SK-N-SH (cell line): ENCODE measurements at regions not wholly inside any gene's neighbourhood (a gene's known extent, or its start where the extent isn't known, plus 50 kb on each side); places are given as distances from the start of the nearest gene placed in this dataset.

Experiments
- EP300 ChIP-seq, 2 experiments: IDR thresholded peaks; 2 replicates each; pipeline versions ENCODE4 v1.4.0 to v1.6.1; 2012; ENCODE audit warnings: borderline replicate concordance in 1 of 2, low read depth in 1 of 2, low read length in 1 of 2
- EZH2phosphoT487 ChIP-seq: fragments of 200-600 bp; sonication (generic); IDR thresholded peaks from 2 replicates; pipeline ENCODE4 v1.6.1; 2017; ENCODE audit warnings: low read depth, mixed run types, mild to moderate bottlenecking, antibody characterized with exemption, moderate library complexity, borderline replicate concordance
- FOXM1 ChIP-seq: IDR thresholded peaks from 2 replicates; pipeline ENCODE4 v1.4.0; 2012; ENCODE audit warnings: low read depth, mild to moderate bottlenecking
- MXI1 ChIP-seq: IDR thresholded peaks from 2 replicates; pipeline ENCODE4 v1.6.1; 2012; ENCODE audit warnings: mild to moderate bottlenecking, low read depth, low read length, improper control_type of control experiment
- NRF1 ChIP-seq: IDR thresholded peaks from 2 replicates; pipeline ENCODE4 v1.6.1; 2012; ENCODE audit warnings: low read depth, mild to moderate bottlenecking, low read length
- SMC3 ChIP-seq: IDR thresholded peaks from 2 replicates; pipeline ENCODE4 v1.6.1; 2012; ENCODE audit warnings: low read depth, low read length, improper control_type of control experiment
- TEAD4 ChIP-seq: IDR thresholded peaks from 2 replicates; pipeline ENCODE4 v1.4.0; 2012; ENCODE audit warnings: mild to moderate bottlenecking, borderline replicate concordance; ENCODE audit not compliant: insufficient read depth
- YY1 ChIP-seq: IDR thresholded peaks from 2 replicates; pipeline ENCODE4 v1.4.0; 2012; ENCODE audit warnings: low read depth, mild to moderate bottlenecking
- TF ChIP-seq, protein P1 (sequence below): fragments of 200-600 bp; sonication (generic); IDR thresholded peaks from 2 replicates; pipeline ENCODE4 v1.6.1; 2017; ENCODE audit warnings: antibody characterized with exemption, mild to moderate bottlenecking, moderate library complexity
- TF ChIP-seq, protein P2 (sequence below): IDR thresholded peaks from 2 replicates; pipeline ENCODE4 v1.4.0; 2012; ENCODE audit warnings: low read depth
- TF ChIP-seq, protein P3 (sequence below): IDR thresholded peaks from 2 replicates; pipeline ENCODE4 v1.6.1; 2012; ENCODE audit warnings: mild to moderate bottlenecking, low read depth, low read length, moderate library complexity

DNA sequence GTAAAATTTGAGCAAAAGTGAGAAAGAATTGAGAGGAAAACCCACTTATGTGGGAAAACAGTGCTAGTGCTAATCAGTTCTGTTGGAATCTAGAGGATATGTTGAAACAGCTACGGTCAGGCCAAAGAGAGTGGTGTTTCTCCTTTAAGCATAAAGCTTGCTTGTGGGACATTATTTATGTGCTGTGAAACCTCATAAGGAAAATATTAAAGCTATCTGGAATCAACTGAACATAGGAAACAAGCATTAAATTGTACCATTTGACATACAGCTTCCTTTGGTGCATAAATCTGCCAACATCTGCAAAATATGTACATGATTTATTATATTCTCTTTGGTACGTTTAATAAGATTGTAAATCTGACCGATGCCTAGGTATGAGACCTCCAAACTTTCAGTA is 182.5 kb upstream of the PDE10A start:
- TF ChIP-seq, protein P1, sequence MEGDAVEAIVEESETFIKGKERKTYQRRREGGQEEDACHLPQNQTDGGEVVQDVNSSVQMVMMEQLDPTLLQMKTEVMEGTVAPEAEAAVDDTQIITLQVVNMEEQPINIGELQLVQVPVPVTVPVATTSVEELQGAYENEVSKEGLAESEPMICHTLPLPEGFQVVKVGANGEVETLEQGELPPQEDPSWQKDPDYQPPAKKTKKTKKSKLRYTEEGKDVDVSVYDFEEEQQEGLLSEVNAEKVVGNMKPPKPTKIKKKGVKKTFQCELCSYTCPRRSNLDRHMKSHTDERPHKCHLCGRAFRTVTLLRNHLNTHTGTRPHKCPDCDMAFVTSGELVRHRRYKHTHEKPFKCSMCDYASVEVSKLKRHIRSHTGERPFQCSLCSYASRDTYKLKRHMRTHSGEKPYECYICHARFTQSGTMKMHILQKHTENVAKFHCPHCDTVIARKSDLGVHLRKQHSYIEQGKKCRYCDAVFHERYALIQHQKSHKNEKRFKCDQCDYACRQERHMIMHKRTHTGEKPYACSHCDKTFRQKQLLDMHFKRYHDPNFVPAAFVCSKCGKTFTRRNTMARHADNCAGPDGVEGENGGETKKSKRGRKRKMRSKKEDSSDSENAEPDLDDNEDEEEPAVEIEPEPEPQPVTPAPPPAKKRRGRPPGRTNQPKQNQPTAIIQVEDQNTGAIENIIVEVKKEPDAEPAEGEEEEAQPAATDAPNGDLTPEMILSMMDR, result no peak
- TF ChIP-seq EP300 (IDR thresholded peaks at IDR 0.05; ENCODE audit: borderline replicate concordance in 1 of 2, low read depth in 1 of 2, low read length in 1 of 2), result no peak
- no peak for TF ChIP-seq FOXM1
- no peak for TF ChIP-seq SMC3
- TF ChIP-seq, protein P2, sequence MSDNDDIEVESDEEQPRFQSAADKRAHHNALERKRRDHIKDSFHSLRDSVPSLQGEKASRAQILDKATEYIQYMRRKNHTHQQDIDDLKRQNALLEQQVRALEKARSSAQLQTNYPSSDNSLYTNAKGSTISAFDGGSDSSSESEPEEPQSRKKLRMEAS, result no peak
- TF ChIP-seq, protein P3, sequence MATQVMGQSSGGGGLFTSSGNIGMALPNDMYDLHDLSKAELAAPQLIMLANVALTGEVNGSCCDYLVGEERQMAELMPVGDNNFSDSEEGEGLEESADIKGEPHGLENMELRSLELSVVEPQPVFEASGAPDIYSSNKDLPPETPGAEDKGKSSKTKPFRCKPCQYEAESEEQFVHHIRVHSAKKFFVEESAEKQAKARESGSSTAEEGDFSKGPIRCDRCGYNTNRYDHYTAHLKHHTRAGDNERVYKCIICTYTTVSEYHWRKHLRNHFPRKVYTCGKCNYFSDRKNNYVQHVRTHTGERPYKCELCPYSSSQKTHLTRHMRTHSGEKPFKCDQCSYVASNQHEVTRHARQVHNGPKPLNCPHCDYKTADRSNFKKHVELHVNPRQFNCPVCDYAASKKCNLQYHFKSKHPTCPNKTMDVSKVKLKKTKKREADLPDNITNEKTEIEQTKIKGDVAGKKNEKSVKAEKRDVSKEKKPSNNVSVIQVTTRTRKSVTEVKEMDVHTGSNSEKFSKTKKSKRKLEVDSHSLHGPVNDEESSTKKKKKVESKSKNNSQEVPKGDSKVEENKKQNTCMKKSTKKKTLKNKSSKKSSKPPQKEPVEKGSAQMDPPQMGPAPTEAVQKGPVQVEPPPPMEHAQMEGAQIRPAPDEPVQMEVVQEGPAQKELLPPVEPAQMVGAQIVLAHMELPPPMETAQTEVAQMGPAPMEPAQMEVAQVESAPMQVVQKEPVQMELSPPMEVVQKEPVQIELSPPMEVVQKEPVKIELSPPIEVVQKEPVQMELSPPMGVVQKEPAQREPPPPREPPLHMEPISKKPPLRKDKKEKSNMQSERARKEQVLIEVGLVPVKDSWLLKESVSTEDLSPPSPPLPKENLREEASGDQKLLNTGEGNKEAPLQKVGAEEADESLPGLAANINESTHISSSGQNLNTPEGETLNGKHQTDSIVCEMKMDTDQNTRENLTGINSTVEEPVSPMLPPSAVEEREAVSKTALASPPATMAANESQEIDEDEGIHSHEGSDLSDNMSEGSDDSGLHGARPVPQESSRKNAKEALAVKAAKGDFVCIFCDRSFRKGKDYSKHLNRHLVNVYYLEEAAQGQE, result no peak
- TF ChIP-seq EZH2phosphoT487, result no peak
- TF ChIP-seq YY1, result no peak
- no peak for TF ChIP-seq MXI1
- no peak for TF ChIP-seq NRF1
- no peak for TF ChIP-seq TEAD4
